DMS 273 (cell line): ENCODE measurements at regions not wholly inside any gene's neighbourhood (a gene's known extent, or its start where the extent isn't known, plus 50 kb on each side); places are given as distances from the start of the nearest gene placed in this dataset.
A peak's percentile ranks its signal among the peaks of the same experiment; 100 is the strongest.
"Not testable (repeated sequence)": the region's sequence is repeated elsewhere in the genome, so short reads cannot be mapped to it uniquely, and the experiment has no call there.

Source experiments
- DNase-seq: peaks from one replicate; lab custom pipeline; 2025; ENCODE audit not compliant: unreplicated experiment; lab: John Stamatoyannopoulos, UW

DNA sequence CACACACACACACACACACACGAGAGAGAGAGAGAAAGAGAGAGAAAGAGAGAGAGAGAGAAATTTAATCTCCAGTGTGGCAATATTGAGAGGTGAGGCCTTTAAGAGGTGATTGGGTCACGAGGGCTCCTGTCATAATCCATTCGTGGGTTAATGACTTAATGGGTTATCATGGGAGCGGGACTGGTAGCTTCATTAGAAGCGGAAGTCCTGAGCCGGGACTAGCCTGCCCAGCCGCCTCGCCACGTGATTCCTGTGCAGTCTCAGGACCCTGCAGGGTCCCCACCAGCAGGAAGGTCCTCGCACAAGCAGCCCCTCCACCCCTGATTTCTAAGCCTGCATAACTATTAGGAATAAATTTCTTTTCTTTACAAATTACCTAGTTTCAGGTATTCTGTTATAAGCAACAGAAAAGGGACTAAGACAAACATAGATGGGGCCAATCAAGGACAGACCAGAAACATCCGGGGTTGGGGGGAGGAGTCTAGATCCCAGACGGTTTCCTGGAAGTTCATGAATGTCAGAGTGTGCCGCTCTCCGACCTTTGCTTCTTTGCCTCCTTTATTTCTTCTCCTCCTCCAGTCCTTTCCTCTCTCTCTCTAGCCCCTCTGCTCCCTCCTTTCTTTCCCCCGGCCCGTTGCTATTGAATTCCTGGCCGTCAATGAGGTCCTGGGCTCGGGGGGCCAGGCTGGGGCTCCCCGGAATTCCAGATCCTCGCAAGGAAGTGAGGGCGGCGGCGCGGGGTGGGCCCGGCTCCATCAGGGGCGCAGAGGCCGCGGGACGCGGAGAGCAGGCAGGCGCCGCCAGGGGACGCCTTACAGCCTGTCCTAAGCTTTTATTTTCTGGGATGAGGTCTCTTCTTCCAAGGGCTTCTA lies 146.8 kb downstream of the CYP26A1 start:
- DNase-seq, result no peak

DNA sequence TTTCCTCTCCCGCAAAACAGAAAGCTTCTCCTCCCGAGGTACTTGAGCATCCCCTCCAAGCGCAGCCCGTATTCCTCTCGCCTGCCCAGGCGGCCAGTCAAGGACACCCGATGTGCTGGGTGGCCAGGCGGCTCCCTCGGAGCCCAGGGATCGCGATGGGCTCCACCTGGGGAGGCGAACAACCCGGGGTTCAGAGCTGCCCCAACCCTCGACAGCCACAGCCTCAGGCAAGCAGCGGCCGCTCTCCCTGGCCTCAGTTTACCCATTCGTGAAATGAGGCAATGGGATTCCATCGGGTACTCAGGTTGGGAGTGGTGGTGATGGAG lies 147.4 kb downstream of the CYP26A1 start:
- no peak for DNase-seq

DNA sequence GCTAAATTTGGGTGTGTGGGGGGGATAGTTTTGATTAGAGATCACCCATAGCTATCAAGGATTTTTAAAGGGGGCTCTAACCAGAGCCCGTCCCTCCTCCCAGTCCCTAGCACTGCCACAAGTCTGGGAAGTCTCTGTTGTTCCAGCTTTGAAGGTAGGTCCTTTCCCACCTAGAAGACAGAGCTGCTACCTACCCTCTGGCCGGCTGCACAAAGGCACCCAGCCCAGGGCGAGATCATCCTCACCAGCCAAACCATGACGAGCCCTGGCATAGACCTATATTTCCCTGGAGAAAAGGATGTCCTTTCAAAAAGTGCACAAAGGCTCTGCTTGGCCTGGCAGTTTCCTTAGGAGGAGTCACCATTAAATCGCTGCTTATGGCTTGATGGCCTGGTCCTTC lies 147.8 kb downstream of the CYP26A1 start:
- DNase-seq, result no peak

- DNase-seq, result no peak
Observed at GRCh38 chr10:93222211-93222754, 148.6 kb downstream of the CYP26A1 start.

DNA sequence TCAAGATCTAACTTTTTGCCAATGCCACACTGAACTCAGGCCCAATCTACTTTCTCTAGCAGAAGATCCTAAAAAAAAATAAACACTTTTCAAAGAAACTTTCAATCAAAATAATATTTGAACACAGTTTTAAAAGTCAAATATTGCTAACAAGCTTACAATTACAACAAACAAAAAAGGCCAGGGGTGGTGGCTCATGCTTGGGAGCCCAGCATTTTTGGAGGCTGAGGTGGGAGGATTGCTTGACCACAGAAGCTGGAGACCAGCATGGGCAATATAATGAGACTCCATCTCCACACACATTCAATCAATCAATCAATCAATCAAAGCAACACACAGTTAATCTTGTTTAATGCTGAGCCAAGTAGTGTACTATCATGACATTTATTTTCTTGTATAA lies 149.2 kb downstream of the CYP26A1 start:
- DNase-seq, result no peak

GRCh38 chr10:93223336-93223735 lies 149.6 kb downstream of the CYP26A1 start:
- no peak for DNase-seq

GRCh38 chr10:93224005-93224779 lies 150.5 kb downstream of the CYP26A1 start:
- DNase-seq, result no peak

DNA sequence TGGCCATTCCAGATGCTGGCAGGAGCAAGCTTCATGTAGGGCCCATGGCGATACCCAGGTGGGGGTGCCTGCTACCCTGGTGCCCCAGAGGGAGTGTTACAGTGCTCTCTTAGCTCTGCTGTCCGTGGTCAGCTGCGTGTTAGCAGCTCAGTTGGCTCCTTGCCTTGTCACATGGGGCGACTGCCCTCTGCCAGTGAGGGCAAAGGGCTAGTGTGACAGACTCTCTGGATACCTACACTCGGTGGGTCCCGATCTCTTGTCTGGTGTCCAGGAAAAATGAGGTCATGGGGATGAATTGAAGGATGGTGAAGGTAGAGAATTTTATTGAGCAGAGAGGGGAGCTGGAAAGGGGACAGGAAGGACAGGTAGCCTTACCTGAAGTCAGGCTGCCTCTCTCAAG lies 152.2 kb downstream of the CYP26A1 start:
- no peak for DNase-seq

GRCh38 chr10:93226619-93227018 lies 152.9 kb downstream of the CYP26A1 start:
- no peak for DNase-seq

DNA sequence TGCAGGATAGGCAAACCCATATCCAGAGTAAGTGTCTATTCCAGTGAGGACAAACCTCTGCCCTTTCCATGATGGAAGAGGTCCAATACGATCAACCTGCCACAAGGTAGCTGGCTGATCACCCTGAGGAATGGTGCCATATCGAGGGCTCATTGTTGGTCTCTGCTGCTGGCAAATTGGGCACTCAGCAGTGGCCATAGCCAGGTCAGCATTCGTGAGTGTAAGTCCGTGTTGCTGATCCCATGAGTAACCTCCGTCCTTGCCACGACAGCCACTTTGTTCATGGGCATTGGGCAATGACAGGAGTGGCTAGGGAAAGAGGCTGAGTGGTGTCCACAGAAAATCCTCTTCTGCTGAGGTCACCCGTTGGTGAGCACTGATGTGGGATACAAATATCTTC lies 156.9 kb downstream of the CYP26A1 start:
- not testable (repeated sequence) for DNase-seq

- not testable (repeated sequence) for DNase-seq
Observed at GRCh38 chr10:93232159-93232558, 158.5 kb downstream of the CYP26A1 start.

DNA sequence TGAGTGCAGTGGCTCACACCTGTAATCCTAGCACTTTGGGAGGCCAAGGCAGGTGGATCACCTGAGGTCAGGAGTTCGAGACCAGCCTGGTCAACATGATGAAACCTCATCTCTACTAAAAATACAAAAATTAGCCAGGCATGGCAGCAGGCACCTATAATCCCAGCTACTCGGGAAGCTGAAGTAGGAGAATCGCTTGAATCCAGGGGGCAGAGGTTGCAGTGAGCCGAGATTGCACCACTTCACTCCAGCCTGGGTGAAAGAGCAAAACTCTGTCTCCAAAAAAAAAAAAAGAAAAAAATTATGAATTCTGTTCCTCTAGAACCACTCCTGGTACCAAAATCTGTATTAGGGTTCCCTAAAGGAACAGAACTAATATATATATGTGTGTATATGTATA lies 161.2 kb downstream of the CYP26A1 start:
- DNase-seq, result not testable (repeated sequence)

- DNase-seq, result no peak
Observed at GRCh38 chr10:93235686-93236085, 162.0 kb downstream of the CYP26A1 start.

GRCh38 chr10:93236393-93237040 lies 162.8 kb downstream of the CYP26A1 start:
- DNase-seq, result no peak

- DNase-seq, result no peak
Observed at GRCh38 chr10:93245147-93245546, 171.5 kb downstream of the CYP26A1 start.

DNA sequence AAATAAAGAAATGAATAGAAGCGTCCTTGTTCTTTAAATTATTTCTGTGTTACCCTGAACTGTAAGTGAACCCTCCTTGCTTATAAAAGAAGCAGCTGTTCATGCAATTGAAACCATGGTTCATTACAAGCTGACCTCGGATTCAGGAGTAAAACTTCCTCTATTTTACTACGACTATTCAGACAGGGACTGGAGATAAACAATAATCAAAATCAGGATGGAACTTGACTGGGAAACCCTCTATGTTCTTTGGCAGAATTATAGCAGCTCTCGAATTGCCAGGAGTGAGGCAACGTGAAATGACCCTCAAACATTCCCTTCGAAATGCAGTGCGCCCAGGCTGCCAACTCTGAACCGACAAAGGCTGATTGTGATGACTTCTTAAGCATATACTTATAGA lies 172.1 kb downstream of the CYP26A1 start:
- DNase-seq, result peak; percentile 23

DNA sequence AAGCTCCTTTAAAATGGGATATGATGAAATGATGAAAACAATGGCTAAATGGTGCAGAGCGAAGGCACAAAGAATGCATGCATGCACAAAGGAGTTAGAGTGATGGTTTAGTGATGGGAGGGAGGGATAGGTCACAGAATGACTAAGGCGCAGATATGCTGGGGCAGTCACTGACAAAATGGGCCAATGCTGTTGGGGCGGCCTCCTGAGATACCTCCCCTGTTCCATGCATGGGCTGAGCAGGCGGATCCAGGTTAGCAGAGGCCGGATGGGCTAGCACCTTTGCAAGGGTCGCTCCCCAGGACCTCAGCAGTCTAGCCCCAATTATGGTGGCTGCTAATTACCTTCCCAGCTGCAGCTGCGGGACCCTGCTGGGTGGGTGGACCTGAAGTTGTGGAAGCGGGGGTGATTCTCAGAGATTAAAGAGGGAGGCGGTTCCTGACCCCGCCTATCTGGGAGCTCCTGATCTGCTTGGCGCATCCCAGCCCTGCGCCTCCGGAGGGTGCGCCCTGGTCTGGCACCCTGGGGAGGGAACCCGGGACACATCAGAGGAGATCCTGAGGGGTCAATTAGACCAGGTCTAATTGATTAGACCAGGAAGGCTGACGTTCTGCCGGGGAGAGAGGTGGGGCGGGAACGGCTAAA lies 175.0 kb downstream of the CYP26A1 start:
- no peak for DNase-seq

GRCh38 chr10:93250010-93250409 lies 176.3 kb downstream of the CYP26A1 start:
- DNase-seq, result no peak

DNA sequence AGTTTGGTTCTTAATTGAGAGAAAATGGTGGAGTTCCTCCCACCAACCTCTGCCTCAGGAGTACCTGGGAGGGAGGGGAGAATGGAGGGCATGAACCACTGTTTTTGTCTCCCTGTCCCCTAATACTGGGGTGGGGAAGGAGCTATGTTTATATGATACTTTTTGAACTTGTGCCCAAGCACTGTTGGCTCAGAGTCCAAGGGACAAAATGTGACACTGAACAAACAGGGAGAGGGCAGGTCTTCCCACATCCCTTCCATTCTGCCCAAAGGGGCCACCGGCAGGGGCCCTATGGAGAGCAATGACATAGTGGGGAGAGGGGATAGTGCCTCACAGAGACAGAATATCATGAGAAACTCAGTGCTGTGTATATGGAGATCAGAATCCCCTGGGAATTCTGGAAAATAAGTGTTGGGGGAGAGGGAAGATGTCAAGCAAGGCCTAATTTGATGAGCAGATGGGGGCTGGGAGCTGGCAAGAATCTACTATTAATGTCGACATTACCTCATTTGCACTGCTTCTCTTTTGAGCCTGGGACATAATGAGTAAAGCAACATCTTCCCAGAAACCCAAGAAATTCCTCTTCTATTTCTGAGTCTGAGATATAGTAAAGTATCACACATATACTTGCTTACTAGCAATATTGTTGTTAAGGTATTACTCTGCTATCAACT lies 180.6 kb downstream of the CYP26A1 start:
- peak; percentile 8 for DNase-seq

- DNase-seq, result no peak
Observed at GRCh38 chr10:93255546-93255945, 181.9 kb downstream of the CYP26A1 start.
